ENCODE measurements at regions not wholly inside any gene's neighbourhood (a gene's known extent, or its start where the extent isn't known, plus 50 kb on each side); places are given as distances from the start of the nearest gene placed in this dataset.
"Not testable (repeated sequence)": the region's sequence is repeated elsewhere in the genome, so short reads cannot be mapped to it uniquely, and the experiment has no call there.

DNA sequence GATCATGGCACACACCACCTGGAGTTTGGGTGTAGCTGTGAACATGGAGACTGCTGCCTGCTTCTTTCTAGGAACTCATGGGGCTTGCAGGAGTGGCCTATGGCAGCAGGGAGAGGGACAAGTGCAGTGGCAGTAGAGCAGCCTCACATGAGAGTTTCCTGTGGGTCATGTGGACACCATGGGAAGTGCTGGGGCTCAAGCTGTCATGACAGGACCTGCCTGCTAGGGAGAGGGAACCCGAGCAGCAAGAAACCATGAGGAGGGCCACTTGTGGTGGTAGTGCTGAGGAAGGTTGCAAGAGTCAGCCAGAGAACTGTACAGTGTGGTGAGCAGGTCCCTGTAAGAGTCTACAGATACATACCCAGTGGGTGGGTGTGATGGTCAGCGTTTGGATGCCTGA lies 73.8 kb upstream of the MRPS22 start:
- BruUV-seq (replicated peaks): no TSS peak
- no peak overlapping the region for H3K27ac ChIP-seq (ENCODE audit: low read length)
- DNase-seq (ENCODE audit: low read depth, low spot score) (no peak), ATAC-seq (no peak)
- in situ Hi-C loops (cut with HindIII; ENCODE audit: low pct_unique_long_range_greater_than_20kb, low sequenced_read_pairs): no loop called here
- no peaks in the 10 kb centered on the region for H3K36me3 ChIP-seq (ENCODE audit: control insufficient read depth, insufficient read depth, low read length)
- H3K9me3 ChIP-seq (ENCODE audit: control insufficient read depth, insufficient read depth, low read depth, low read length): no peaks in the 10 kb centered on the region
- ChIA-PET POLR2A (no interaction called here), CTCF (interaction anchor here (0.5 kb wide), 1 partner anchor 16 kb away, joined by 3 read pairs; no protein-coding TSS in a partner anchor)
- no peak for TF ChIP-seq POLR2AphosphoS5 (IDR thresholded peaks at IDR 0.05; ENCODE audit: low read depth, low read length)
- TF ChIP-seq, protein P1, sequence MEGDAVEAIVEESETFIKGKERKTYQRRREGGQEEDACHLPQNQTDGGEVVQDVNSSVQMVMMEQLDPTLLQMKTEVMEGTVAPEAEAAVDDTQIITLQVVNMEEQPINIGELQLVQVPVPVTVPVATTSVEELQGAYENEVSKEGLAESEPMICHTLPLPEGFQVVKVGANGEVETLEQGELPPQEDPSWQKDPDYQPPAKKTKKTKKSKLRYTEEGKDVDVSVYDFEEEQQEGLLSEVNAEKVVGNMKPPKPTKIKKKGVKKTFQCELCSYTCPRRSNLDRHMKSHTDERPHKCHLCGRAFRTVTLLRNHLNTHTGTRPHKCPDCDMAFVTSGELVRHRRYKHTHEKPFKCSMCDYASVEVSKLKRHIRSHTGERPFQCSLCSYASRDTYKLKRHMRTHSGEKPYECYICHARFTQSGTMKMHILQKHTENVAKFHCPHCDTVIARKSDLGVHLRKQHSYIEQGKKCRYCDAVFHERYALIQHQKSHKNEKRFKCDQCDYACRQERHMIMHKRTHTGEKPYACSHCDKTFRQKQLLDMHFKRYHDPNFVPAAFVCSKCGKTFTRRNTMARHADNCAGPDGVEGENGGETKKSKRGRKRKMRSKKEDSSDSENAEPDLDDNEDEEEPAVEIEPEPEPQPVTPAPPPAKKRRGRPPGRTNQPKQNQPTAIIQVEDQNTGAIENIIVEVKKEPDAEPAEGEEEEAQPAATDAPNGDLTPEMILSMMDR (IDR thresholded peaks at IDR 0.05): no peak
- no peak for TF ChIP-seq REST (IDR thresholded peaks at IDR 0.05; ENCODE audit: insufficient read depth in 1 of 2, low read depth in 2 of 2, low read length in 1 of 2)
- TF ChIP-seq TCF7L2 (IDR thresholded peaks at IDR 0.05; ENCODE audit: low read depth, low read length): no peak
- no peak for TF ChIP-seq SIN3A (IDR thresholded peaks at IDR 0.05; ENCODE audit: borderline replicate concordance, insufficient read depth, low read depth, low read length)
- intact Hi-C loops (cut with micrococcal nuclease; ENCODE audit: unreplicated experiment): no loop called here
- H3K4me3 ChIP-seq (ENCODE audit: low read depth in 2 of 2, low read length in 2 of 2): no peak overlapping the region
- no peaks in the 10 kb centered on the region for H3K27me3 ChIP-seq (ENCODE audit: control insufficient read depth, insufficient read depth, low read length)
- H3K4me1 ChIP-seq (ENCODE audit: control insufficient read depth, insufficient read depth, low read length): no peaks in the 10 kb centered on the region

GRCh38 chr3:139270652-139271051 lies 73.2 kb upstream of the MRPS22 start:
- CTCF ChIA-PET; H3K4me3 ChIP-seq (ENCODE audit: low read depth in 2 of 2, low read length in 2 of 2); intact Hi-C loops (cut with micrococcal nuclease; ENCODE audit: unreplicated experiment); POLR2A ChIA-PET; H3K27ac ChIP-seq (ENCODE audit: low read length); in situ Hi-C loops (cut with HindIII; ENCODE audit: low pct_unique_long_range_greater_than_20kb, low sequenced_read_pairs); H3K36me3 ChIP-seq (ENCODE audit: control insufficient read depth, insufficient read depth, low read length); H3K9me3 ChIP-seq (ENCODE audit: control insufficient read depth, insufficient read depth, low read depth, low read length); H3K27me3 ChIP-seq (ENCODE audit: control insufficient read depth, insufficient read depth, low read length); H3K4me1 ChIP-seq (ENCODE audit: control insufficient read depth, insufficient read depth, low read length); ATAC-seq; DNase-seq (ENCODE audit: low read depth, low spot score); BruUV-seq (replicated peaks): not testable (repeated sequence)

GRCh38 chr3:139280027-139280671 lies 63.7 kb upstream of the MRPS22 start:
- TF ChIP-seq POLR2AphosphoS5 (IDR thresholded peaks at IDR 0.05; ENCODE audit: low read depth, low read length) (no peak), SIN3A (IDR thresholded peaks at IDR 0.05; ENCODE audit: borderline replicate concordance, insufficient read depth, low read depth, low read length) (no peak), REST (IDR thresholded peaks at IDR 0.05; ENCODE audit: insufficient read depth in 1 of 2, low read depth in 2 of 2, low read length in 1 of 2) (no peak), TCF7L2 (IDR thresholded peaks at IDR 0.05; ENCODE audit: low read depth, low read length) (no peak)
- TF ChIP-seq, protein P1 (IDR thresholded peaks at IDR 0.05): no peak
- DNase-seq (ENCODE audit: low read depth, low spot score) (no peak), ATAC-seq (no peak)
- ChIA-PET CTCF (interaction anchor here (0.7 kb wide), 1 partner anchor 159 kb away, joined by 3 read pairs; no protein-coding TSS in a partner anchor), POLR2A (no interaction called here)
- H3K9me3 ChIP-seq (ENCODE audit: control insufficient read depth, insufficient read depth, low read depth, low read length): peaks cover 7% of the 10 kb centered on the region; the same call in 1 of the 2 replicates
- no peaks in the 10 kb centered on the region for H3K36me3 ChIP-seq (ENCODE audit: control insufficient read depth, insufficient read depth, low read length)
- no peak overlapping the region for H3K4me3 ChIP-seq (ENCODE audit: low read depth in 2 of 2, low read length in 2 of 2)
- in situ Hi-C loops (cut with HindIII; ENCODE audit: low pct_unique_long_range_greater_than_20kb, low sequenced_read_pairs) (no loop called here), intact Hi-C loops (cut with micrococcal nuclease; ENCODE audit: unreplicated experiment) (no loop called here)
- no peaks in the 10 kb centered on the region for H3K4me1 ChIP-seq (ENCODE audit: control insufficient read depth, insufficient read depth, low read length)
- no TSS peak for BruUV-seq (replicated peaks)
- no peaks in the 10 kb centered on the region for H3K27me3 ChIP-seq (ENCODE audit: control insufficient read depth, insufficient read depth, low read length)
- no peak overlapping the region for H3K27ac ChIP-seq (ENCODE audit: low read length)

Data from Panc1 (cell line).